HG03108 (cell line): ENCODE measurements at regions not wholly inside any gene's neighbourhood (a gene's known extent, or its start where the extent isn't known, plus 50 kb on each side); places are given as distances from the start of the nearest gene placed in this dataset.
"Not testable (repeated sequence)": the region's sequence is repeated elsewhere in the genome, so short reads cannot be mapped to it uniquely, and the experiment has no call there.

ENCODE experiments used
- ATAC-seq: cut with Tn5 transposase; IDR thresholded peaks from one replicate; pipeline ENCODE4 v1.9.1; 2021; ENCODE audit warnings: moderate library complexity; ENCODE audit not compliant: unreplicated experiment

DNA sequence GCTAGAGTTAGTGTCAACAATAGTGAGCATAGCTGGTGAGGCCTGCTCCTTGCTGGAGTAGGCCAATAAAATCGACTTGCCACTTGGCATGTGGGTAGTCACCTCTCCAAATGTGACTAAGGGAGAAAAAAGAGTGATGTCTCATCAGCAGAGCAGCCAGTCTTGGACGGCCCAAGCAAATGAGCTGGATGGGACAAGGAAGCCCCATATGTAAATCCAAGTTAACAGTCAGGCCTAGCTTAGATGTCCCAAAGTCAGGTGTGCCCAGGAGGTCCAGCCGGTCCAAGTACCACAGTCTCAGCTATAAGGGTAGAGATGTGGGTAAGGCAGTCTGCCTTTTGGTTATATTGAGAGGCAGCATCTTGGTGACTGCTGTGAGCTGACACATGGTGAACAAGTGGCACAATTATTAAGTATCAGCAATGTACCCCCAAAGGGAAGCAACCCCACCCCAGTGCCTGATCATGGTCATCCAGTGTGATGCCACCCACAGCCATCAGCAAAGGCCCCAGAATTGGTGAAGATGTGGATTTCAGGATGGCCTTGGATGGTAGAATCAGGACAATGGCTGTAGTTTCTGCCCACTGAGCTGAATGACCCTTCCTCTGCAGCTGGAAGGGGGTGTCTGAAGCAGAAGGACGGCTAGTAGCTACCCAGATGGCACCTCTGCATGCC, 83.4 kb downstream of the TNFRSF13B start:
- no peak for ATAC-seq

DNA sequence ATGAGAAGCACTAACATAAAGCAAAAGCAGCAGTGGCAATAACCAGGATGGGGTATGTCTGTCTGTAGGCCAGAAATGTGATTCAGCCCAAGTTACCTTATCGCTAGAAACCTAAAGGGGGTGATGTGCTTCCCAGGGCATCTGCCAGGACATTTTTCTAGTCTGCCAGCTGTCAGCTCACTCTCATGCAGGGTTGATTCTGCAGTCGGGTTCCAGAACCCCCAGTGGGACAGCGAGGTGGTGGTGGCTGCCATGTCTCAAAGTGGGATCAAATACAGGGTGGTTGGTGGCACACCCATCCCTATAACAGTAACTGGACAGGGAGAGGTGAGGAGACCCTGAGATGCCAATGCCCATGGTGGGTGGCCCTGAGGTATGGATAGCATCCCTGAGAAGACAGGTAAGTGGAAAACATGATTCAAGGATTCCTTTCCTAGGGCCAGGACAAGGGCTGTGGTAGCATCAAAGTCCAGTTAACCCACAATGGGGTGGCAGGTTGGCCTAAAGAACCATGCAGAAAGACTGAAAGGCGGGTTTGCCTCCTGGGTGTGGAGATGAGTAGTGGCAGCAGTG, 84.3 kb downstream of the TNFRSF13B start:
- ATAC-seq = no peak

GRCh38 chr17:16886655-16887322, 85.1 kb downstream of the TNFRSF13B start:
- peak; percentile 81 for ATAC-seq

DNA sequence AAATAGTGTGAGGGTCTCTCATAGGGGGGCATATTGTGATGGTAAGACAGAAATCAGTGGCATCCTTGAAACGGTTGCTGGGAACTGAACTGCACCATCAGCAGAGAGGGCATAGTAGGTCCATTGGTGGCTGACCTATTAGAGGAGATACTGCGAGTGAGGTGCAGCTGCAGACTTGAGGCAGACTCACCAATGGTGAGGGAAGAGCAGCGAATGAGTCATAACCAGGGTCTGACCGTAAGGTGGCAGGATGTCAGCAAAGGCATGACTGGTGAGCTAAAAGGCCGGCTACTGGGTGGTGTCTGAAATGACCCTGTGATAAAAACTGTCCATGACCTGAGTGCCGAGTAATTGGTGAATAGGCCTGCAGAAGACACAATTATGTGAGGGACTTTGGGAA, 86.7 kb downstream of the TNFRSF13B start:
- not testable (repeated sequence) for ATAC-seq

DNA sequence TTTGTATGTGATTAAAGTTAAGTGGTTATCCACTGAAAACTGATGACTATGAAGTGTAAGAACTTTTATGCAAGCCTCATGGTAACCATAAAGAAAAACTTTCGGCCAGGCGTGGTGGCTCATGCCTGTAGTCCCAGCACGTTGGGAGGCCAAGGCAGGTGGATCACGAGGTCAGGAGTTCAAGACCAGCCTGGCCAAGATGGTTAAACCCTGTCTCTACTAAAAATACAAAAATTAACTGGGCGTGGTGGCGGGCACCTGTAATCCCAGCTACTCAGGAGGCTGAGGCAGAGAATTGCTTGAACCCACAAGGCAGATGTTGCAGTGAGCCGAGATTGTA, 89.0 kb downstream of the TNFRSF13B start:
- ATAC-seq = not testable (repeated sequence)

- ATAC-seq = no peak
Measured at GRCh38 chr17:16882243-16882925, 89.5 kb downstream of the TNFRSF13B start.

GRCh38 chr17:16881239-16881924, 90.5 kb downstream of the TNFRSF13B start:
- ATAC-seq = no peak

- ATAC-seq = no peak
Measured at GRCh38 chr17:16880843-16881230, 91.1 kb downstream of the TNFRSF13B start.

- ATAC-seq = no peak
Measured at GRCh38 chr17:16880121-16880842, 91.6 kb downstream of the TNFRSF13B start.

DNA sequence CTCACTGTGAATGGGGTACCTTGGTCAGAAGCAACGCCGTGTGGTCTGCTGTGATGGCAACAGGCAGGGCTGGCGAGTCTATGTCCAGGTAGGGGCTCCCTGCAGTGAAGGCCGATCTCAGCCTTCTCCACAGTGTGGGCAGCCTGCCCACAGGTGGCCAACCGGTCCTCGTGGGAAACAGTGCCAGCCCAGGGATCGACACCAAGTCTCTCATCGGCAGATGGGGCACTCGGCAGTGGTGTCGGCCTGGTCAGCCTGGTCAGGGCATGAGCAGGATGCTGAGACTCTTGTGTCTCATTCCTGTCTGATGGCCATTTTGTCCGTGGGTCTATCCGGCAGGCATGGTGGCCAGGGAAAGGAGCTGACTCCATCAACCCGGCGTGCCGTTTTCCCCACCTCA, 92.2 kb downstream of the TNFRSF13B start:
- ATAC-seq = no peak

- ATAC-seq = no peak
Measured at GRCh38 chr17:16878606-16879005, 93.3 kb downstream of the TNFRSF13B start.

- no peak for ATAC-seq
Measured at GRCh38 chr17:16878084-16878483, 93.8 kb downstream of the TNFRSF13B start.

- ATAC-seq = no peak
Measured at GRCh38 chr17:16877099-16877498, 94.8 kb downstream of the TNFRSF13B start.

- no peak for ATAC-seq
Measured at GRCh38 chr17:16875662-16876061, 96.3 kb downstream of the TNFRSF13B start.

GRCh38 chr17:16874216-16874615, 97.7 kb downstream of the TNFRSF13B start:
- ATAC-seq = not testable (repeated sequence)

DNA sequence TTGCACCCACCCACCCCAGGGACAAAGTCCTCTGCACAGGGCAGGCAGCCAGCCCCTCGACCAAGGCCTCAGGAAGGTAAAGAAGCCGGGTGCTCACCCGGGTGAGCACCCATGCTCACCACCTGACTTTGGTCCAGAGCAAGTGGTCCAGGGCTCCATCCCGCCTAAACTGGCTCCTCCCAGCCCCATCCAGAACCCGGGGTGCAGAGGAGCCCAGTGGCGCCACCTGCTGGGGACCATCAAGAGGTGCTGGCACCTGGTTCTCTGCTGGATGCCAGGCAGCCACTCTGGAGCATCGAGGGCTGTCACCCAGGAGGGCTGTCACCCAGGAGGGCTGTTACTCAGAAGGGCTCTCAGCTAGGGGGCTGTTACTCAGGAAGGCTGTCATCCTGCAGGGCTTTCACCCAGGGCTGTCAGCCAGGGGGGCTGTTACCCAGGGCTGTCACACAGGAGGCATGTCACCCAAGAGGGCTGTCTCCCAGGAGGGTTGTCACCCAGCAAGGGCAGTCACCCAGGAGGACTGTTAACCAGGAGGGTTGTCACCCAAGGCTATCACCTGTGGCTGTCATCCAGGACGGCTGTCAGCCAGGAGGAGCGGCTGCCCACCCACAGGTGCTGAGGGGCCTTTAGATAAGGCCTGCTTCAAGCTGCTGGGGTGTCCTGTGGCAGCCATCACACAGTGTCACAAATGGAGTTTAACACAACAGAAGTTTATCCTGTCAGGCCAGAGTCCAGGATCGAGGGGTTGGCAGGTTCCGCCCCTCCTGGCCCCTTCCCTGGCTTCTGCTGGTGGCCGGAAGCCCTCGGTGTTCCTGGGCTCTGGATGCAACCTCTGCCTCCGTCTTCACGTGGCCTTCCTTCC, 98.5 kb downstream of the TNFRSF13B start:
- no peak for ATAC-seq

- ATAC-seq = no peak
Measured at GRCh38 chr17:16872351-16873173, 99.4 kb downstream of the TNFRSF13B start.

DNA sequence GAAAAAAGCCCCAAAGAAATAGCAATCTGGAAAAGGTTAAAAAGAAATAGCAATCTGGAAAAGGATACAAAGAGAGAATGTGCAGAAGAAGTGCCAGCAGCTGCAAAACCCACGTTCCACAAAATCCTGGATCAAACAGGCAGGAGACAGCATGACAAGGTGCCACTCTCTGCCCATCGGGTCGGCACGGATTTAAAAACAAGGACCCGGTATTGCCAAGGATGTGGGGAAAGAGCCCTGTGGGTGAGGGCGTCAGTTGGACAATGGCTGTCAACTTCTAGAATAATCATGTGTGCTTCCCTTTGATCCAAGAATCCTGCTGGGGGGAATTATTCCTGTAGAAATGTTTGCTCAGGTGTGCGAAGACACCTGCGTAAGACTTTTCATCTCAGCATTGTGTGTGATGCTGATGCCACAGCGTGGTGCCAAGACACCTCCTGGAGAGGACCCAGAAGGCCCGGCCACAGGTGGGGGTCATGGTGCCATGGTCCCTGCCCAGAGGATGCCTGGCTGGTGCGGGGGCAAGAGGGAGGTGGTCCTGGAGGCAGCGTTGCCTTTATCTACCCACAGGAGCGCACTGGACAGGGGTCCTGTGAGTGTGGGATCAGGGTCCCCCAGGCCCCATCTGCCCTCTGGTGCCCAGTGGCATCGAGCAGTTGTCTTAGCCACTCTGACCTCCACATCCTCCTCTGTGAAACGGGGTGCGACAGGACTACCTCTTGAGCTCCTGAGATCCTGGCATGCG, 100.3 kb downstream of the TNFRSF13B start:
- ATAC-seq = not testable (repeated sequence)
